ENCODE measurements at regions not wholly inside any gene's neighbourhood (a gene's known extent, or its start where the extent isn't known, plus 50 kb on each side); places are given as distances from the start of the nearest gene placed in this dataset.

DNA sequence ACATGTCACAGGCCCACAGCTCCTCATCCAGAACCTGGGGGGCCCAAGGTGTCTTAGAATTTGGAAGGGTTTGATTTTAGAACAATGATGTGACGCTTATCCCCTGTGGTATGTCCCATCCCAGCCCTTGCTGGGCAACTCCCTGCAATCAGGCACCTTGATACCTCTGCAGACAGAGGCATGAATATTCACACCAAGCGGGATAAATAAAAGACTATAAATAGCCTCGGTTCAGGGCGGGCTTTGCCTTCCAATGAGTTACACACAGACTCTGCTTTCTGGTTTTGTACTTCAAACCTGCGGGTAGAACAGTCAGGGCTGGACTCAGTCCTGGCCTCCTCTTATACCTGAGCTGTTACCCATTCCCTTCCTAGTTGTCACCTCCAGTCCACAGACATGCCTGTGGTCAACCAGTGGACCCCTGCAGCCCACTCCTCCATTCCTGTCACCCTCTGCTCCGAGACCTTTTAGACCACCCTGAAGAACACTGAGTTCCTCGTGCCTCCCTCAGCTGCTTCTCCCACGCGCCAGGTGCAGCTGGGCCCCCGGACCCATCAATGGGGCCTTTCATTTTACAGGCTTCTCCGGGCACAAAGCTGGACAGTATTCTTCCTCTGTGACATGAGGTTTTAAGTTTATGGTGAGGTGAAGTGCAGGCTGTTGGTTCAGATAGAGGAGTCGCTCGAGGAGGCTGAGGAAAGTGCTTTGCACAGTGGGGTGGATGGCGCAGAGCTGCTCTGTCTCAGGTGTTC is 120.1 kb upstream of the TNR start:
- H3F3A ChIP-seq (ENCODE audit: insufficient read depth): no peaks in the 10 kb centered on the region

DNA sequence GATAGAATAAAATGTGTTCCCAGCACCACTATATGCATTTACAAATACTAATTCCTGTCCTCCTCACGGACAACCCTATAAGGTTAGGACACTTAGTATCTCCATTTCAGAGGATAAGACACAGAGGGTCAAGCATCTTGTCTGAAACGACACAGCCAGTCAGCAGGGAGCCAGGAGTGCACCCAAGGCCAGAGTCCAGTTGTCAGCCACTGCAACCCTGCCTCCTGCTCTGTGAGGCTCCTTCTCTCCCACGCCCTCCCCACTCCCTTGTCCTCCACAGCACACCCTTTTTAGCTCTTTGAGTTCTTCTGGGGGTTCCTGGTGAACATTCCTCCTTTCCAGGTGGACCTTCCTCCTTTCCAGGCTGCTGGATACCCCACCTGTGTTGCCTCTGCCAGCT is 119.0 kb upstream of the TNR start:
- H3K36me3 ChIP-seq (ENCODE audit: low read length): no peaks in the 10 kb centered on the region
- no peaks in the 10 kb centered on the region for H3K9me3 ChIP-seq (ENCODE audit: insufficient read depth, low read length)
- H3F3A ChIP-seq (ENCODE audit: insufficient read depth): no peaks in the 10 kb centered on the region
- H3K27ac ChIP-seq (ENCODE audit: low read depth, low read length): no peak overlapping the region
- H3K4me3 ChIP-seq (ENCODE audit: insufficient read depth, low read length, poor library complexity, severe bottlenecking): no peak overlapping the region
- H3K27me3 ChIP-seq (ENCODE audit: low read length): no peaks in the 10 kb centered on the region
- H3K79me2 ChIP-seq (ENCODE audit: insufficient read depth, low read length): no peaks in the 10 kb centered on the region
- no peaks in the 10 kb centered on the region for H3K9me2 ChIP-seq (replicated peaks; ENCODE audit: insufficient read depth, low read length)
- H3K9ac ChIP-seq (ENCODE audit: low read length): no peak overlapping the region
- TF ChIP-seq, protein P1, sequence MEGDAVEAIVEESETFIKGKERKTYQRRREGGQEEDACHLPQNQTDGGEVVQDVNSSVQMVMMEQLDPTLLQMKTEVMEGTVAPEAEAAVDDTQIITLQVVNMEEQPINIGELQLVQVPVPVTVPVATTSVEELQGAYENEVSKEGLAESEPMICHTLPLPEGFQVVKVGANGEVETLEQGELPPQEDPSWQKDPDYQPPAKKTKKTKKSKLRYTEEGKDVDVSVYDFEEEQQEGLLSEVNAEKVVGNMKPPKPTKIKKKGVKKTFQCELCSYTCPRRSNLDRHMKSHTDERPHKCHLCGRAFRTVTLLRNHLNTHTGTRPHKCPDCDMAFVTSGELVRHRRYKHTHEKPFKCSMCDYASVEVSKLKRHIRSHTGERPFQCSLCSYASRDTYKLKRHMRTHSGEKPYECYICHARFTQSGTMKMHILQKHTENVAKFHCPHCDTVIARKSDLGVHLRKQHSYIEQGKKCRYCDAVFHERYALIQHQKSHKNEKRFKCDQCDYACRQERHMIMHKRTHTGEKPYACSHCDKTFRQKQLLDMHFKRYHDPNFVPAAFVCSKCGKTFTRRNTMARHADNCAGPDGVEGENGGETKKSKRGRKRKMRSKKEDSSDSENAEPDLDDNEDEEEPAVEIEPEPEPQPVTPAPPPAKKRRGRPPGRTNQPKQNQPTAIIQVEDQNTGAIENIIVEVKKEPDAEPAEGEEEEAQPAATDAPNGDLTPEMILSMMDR (IDR thresholded peaks at IDR 0.05; ENCODE audit: insufficient read depth, low read length, poor library complexity, severe bottlenecking): no peak
- TF ChIP-seq EZH2phosphoT487 (conservative IDR thresholded peaks at IDR 0.05; ENCODE audit: low read length): no peak
- H3K4me2 ChIP-seq (ENCODE audit: low read depth, low read length, poor library complexity, severe bottlenecking): no peak overlapping the region
- H2AFZ ChIP-seq (ENCODE audit: low read depth, low read length, severe bottlenecking): no peak overlapping the region
- no peaks in the 10 kb centered on the region for H4K20me1 ChIP-seq (ENCODE audit: low read depth, low read length)

More for the DNA sequence above, 120.1 kb upstream of the TNR start:
- Histone ChIP-seq H3K36me3 (ENCODE audit: low read length) (no peaks in the 10 kb centered on the region), H3K4me2 (ENCODE audit: low read depth, low read length, poor library complexity, severe bottlenecking) (no peak overlapping the region), H4K20me1 (ENCODE audit: low read depth, low read length) (no peaks in the 10 kb centered on the region), H3K27ac (ENCODE audit: low read depth, low read length) (no peak overlapping the region), H3K9ac (ENCODE audit: low read length) (no peak overlapping the region), H2AFZ (ENCODE audit: low read depth, low read length, severe bottlenecking) (no peak overlapping the region), H3K9me3 (ENCODE audit: insufficient read depth, low read length) (no peaks in the 10 kb centered on the region), H3K79me2 (ENCODE audit: insufficient read depth, low read length) (no peaks in the 10 kb centered on the region), H3K9me2 (replicated peaks; ENCODE audit: insufficient read depth, low read length) (no peaks in the 10 kb centered on the region), H3K4me3 (ENCODE audit: insufficient read depth, low read length, poor library complexity, severe bottlenecking) (no peak overlapping the region), H3K27me3 (ENCODE audit: low read length) (no peaks in the 10 kb centered on the region)
- TF ChIP-seq, protein P1 (IDR thresholded peaks at IDR 0.05; ENCODE audit: insufficient read depth, low read length, poor library complexity, severe bottlenecking): no peak
- TF ChIP-seq EZH2phosphoT487 (conservative IDR thresholded peaks at IDR 0.05; ENCODE audit: low read length): no peak

GRCh38 chr1:175861626-175862367 is 118.4 kb upstream of the TNR start:
- H3K4me2 ChIP-seq (ENCODE audit: low read depth, low read length, poor library complexity, severe bottlenecking): no peak overlapping the region
- no peaks in the 10 kb centered on the region for H4K20me1 ChIP-seq (ENCODE audit: low read depth, low read length)
- H3F3A ChIP-seq (ENCODE audit: insufficient read depth): no peaks in the 10 kb centered on the region
- TF ChIP-seq, protein P1 (IDR thresholded peaks at IDR 0.05; ENCODE audit: insufficient read depth, low read length, poor library complexity, severe bottlenecking): no peak
- TF ChIP-seq EZH2phosphoT487 (conservative IDR thresholded peaks at IDR 0.05; ENCODE audit: low read length): no peak
- no peak overlapping the region for H3K4me3 ChIP-seq (ENCODE audit: insufficient read depth, low read length, poor library complexity, severe bottlenecking)
- H3K36me3 ChIP-seq (ENCODE audit: low read length): no peaks in the 10 kb centered on the region
- H3K27me3 ChIP-seq (ENCODE audit: low read length): no peaks in the 10 kb centered on the region
- no peak overlapping the region for H3K27ac ChIP-seq (ENCODE audit: low read depth, low read length)
- H3K79me2 ChIP-seq (ENCODE audit: insufficient read depth, low read length): no peaks in the 10 kb centered on the region
- no peak overlapping the region for H2AFZ ChIP-seq (ENCODE audit: low read depth, low read length, severe bottlenecking)
- no peak overlapping the region for H3K9ac ChIP-seq (ENCODE audit: low read length)
- no peaks in the 10 kb centered on the region for H3K9me3 ChIP-seq (ENCODE audit: insufficient read depth, low read length)
- no peaks in the 10 kb centered on the region for H3K9me2 ChIP-seq (replicated peaks; ENCODE audit: insufficient read depth, low read length)

Data from SU-DHL-6 (cell line).